H9 (cell line): ENCODE measurements at regions not wholly inside any gene's neighbourhood (a gene's known extent, or its start where the extent isn't known, plus 50 kb on each side); places are given as distances from the start of the nearest gene placed in this dataset.

ENCODE experiments used
- DNase-seq: peaks from one replicate; pipeline ENCODE4 v3.0.0-alpha.2; 2017
- H2AFZ ChIP-seq: one replicate; pipeline ENCODE4 v1.6.1; 2013; ENCODE audit warnings: mild to moderate bottlenecking, low read length, control low read depth, moderate library complexity
- H2AK5ac ChIP-seq: 2 replicates; pipeline ENCODE4 v1.6.1; 2013; ENCODE audit warnings: low read length, control low read depth, mixed read lengths; ENCODE audit not compliant: insufficient read length
- H2BK120ac ChIP-seq: one replicate; pipeline ENCODE4 v1.6.1; 2013; ENCODE audit warnings: low read depth, mild to moderate bottlenecking, low read length, control low read depth, inconsistent platforms; ENCODE audit not compliant: poor library complexity, severe bottlenecking
- H2BK12ac ChIP-seq: 2 replicates; pipeline ENCODE4 v1.6.1; 2013; ENCODE audit warnings: low read length, control low read depth, mixed read lengths, low read depth; ENCODE audit not compliant: insufficient read length
- H2BK15ac ChIP-seq: 2 replicates; pipeline ENCODE4 v1.6.1; 2013; ENCODE audit warnings: low read depth, low read length, control low read depth
- H2BK20ac ChIP-seq: one replicate; pipeline ENCODE4 v1.6.1; 2013; ENCODE audit warnings: low read depth, mild to moderate bottlenecking, low read length, control low read depth, inconsistent platforms; ENCODE audit not compliant: poor library complexity, severe bottlenecking
- H2BK5ac ChIP-seq: 2 replicates; pipeline ENCODE4 v1.6.1; 2013; ENCODE audit warnings: low read length, control low read depth, mixed read lengths; ENCODE audit not compliant: insufficient read length
- H3K14ac ChIP-seq: 2 replicates; pipeline ENCODE4 v1.6.1; 2013; ENCODE audit warnings: low read length, control low read depth; ENCODE audit not compliant: insufficient read depth
- H3K18ac ChIP-seq: 2 replicates; pipeline ENCODE4 v1.6.1; 2013; ENCODE audit warnings: low read depth, mild to moderate bottlenecking, mixed read lengths, low read length, control low read depth; ENCODE audit not compliant: insufficient read length
- H3K23ac ChIP-seq: 2 replicates; pipeline ENCODE4 v1.6.1; 2013; ENCODE audit warnings: low read length, control low read depth, mixed read lengths, low read depth; ENCODE audit not compliant: insufficient read length
- H3K23me2 ChIP-seq: 2 replicates; pipeline ENCODE4 v1.6.1; 2013; ENCODE audit warnings: low read depth, mild to moderate bottlenecking, mixed read lengths, low read length, control low read depth; ENCODE audit not compliant: insufficient read length, poor library complexity, severe bottlenecking
- H3K27ac ChIP-seq: 2 replicates; pipeline ENCODE4 v1.5.1; 2013; ENCODE audit warnings: low read length, control low read depth, mixed read lengths, low read depth; ENCODE audit not compliant: insufficient read length
- H3K27me3 ChIP-seq: 2 replicates; pipeline ENCODE4 v1.6.1; 2013; ENCODE audit warnings: low read length, control low read depth, inconsistent platforms; ENCODE audit not compliant: insufficient read depth
- H3K4ac ChIP-seq: 2 replicates; pipeline ENCODE4 v1.6.1; 2013; ENCODE audit warnings: low read depth, mild to moderate bottlenecking, control low read depth, inconsistent platforms, low read length, moderate library complexity
- H3K4me1 ChIP-seq: 2 replicates; pipeline ENCODE4 v1.6.1; 2013; ENCODE audit warnings: low read length, control low read depth, inconsistent platforms; ENCODE audit not compliant: insufficient read depth
- H3K4me2 ChIP-seq: 2 replicates; pipeline ENCODE4 v1.6.1; 2013; ENCODE audit warnings: low read length, control low read depth, mixed read lengths; ENCODE audit not compliant: insufficient read length, insufficient read depth
- H3K56ac ChIP-seq: 2 replicates; pipeline ENCODE4 v1.6.1; 2013; ENCODE audit warnings: low read depth, mild to moderate bottlenecking, mixed read lengths, low read length, control low read depth; ENCODE audit not compliant: insufficient read length
- H3K79me1 ChIP-seq: 2 replicates; pipeline ENCODE4 v1.6.1; 2013; ENCODE audit warnings: low read depth, mild to moderate bottlenecking, moderate library complexity, low read length, control low read depth, inconsistent platforms; ENCODE audit not compliant: insufficient read depth, poor library complexity, severe bottlenecking
- H3K79me2 ChIP-seq: 2 replicates; pipeline ENCODE4 v1.6.1; 2013; ENCODE audit warnings: low read length, control low read depth, inconsistent platforms; ENCODE audit not compliant: insufficient read depth
- H3K9ac ChIP-seq: 2 replicates; pipeline ENCODE4 v1.6.1; 2013; ENCODE audit warnings: low read length, control low read depth, mixed read lengths; ENCODE audit not compliant: insufficient read length; ENCODE audit errors: extremely low read depth
- H3K9me3 ChIP-seq: one replicate; pipeline ENCODE4 v1.6.1; 2013; ENCODE audit warnings: low read depth, low read length, inconsistent platforms; ENCODE audit not compliant: control insufficient read depth
- H3T11ph ChIP-seq: one replicate; pipeline ENCODE4 v1.6.1; 2013; ENCODE audit warnings: mild to moderate bottlenecking, low read length, control low read depth, inconsistent platforms
- H4K20me1 ChIP-seq: one replicate; pipeline ENCODE4 v1.6.1; 2013; ENCODE audit not compliant: control insufficient read depth, insufficient read length, insufficient read depth
- H4K5ac ChIP-seq: 2 replicates; pipeline ENCODE4 v1.6.1; 2013; ENCODE audit warnings: low read depth, mild to moderate bottlenecking, mixed read lengths, low read length, control low read depth; ENCODE audit not compliant: insufficient read length
- H4K8ac ChIP-seq: replicated peaks from 2 replicates; pipeline ENCODE4 v1.6.1; 2013; ENCODE audit warnings: low read length, control low read depth, mixed read lengths, low read depth; ENCODE audit not compliant: insufficient read length
- H4K91ac ChIP-seq: 2 replicates; pipeline ENCODE4 v1.6.1; 2013; ENCODE audit warnings: low read depth, mild to moderate bottlenecking, moderate library complexity, mixed read lengths, low read length, control low read depth; ENCODE audit not compliant: insufficient read length
- H3K27ac Mint-ChIP-seq, 3 experiments: 2 replicates in 2 of 3; 3 replicates in 1 of 3; pipeline ENCODE4 v1.8.0; 2020 to 2021; ENCODE audit warnings: mixed read lengths in 3 of 3, mild to moderate bottlenecking in 1 of 3, moderate library complexity in 1 of 3
- H3K27me3 Mint-ChIP-seq: 2 replicates; pipeline ENCODE4 v1.8.0; 2021; ENCODE audit warnings: low read depth, mild to moderate bottlenecking, moderate library complexity, mixed read lengths
- H3K36me3 Mint-ChIP-seq, 3 experiments: 2 replicates in 2 of 3; 3 replicates in 1 of 3; pipeline ENCODE4 v1.8.0; 2020 to 2021; ENCODE audit warnings: low read depth in 3 of 3, mixed read lengths in 3 of 3; ENCODE audit not compliant: insufficient read depth in 1 of 3
- H3K4me1 Mint-ChIP-seq, 2 experiments: 2 replicates each; pipeline ENCODE4 v1.8.0; 2020; ENCODE audit warnings: mixed read lengths in 2 of 2
- H3K4me3 Mint-ChIP-seq, 2 experiments: 2 replicates in 1 of 2; 3 replicates in 1 of 2; pipeline ENCODE4 v1.8.0; 2020 to 2021; ENCODE audit warnings: mild to moderate bottlenecking in 2 of 2, mixed read lengths in 2 of 2, moderate library complexity in 1 of 2
- H3K9me3 Mint-ChIP-seq, 2 experiments: 2 replicates in 1 of 2; 3 replicates in 1 of 2; pipeline ENCODE4 v1.8.0; 2020; ENCODE audit warnings: mild to moderate bottlenecking in 2 of 2, mixed read lengths in 2 of 2, moderate library complexity in 1 of 2
- WGBS: extraction: QIAGEN DNeasy Blood & Tissue Kit; methylation state at CpG from one replicate; pipeline ENCODE4 v1.1.7; 2013; ENCODE audit warnings: missing lambda C conversion rate, low lambda C conversion rate, mixed read lengths; ENCODE audit not compliant: insufficient read length; ENCODE audit errors: extremely low coverage; 5-methylcytosine and 5-hydroxymethylcytosine counted together
- TF ChIP-seq, protein P1 (sequence below): fragments of 200-600 bp; sonication (generic); conservative IDR thresholded peaks from 3 replicates; pipeline ENCODE4 v1.8.0; 2021; ENCODE audit warnings: antibody characterized with exemption, mild to moderate bottlenecking

DNA sequence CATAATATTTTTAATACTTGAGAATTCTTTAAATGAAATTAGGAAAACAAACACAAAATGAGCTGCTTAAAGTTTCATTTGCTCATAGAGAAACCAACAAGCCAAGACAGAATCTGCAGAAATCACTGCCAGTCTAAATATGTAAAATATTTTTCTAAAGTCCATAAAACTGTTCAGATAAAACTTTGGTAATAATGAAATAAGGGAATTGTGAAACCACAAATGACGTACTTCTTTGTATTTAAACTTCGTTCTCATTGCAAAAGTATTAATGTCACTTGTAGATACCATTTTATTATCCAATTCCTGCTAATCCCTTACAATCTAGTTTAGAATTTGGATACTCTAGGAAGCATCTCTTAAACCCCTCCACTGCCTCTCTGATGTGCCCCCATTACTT, 234.5 kb upstream of the NEGR1 start:
- no peak overlapping the region for H2BK15ac ChIP-seq
- no peak overlapping the region for H2AFZ ChIP-seq
- no peak overlapping the region for H3K23ac ChIP-seq
- no peak overlapping the region for H3K18ac ChIP-seq
- H3K27me3 ChIP-seq, result no peaks in the 10 kb centered on the region
- H3K4ac ChIP-seq, result no peak overlapping the region
- Mint-ChIP-seq H3K27ac (no peak overlapping the region), H3K36me3 (no peaks in the 10 kb centered on the region), H3K4me1 (no peaks in the 10 kb centered on the region), H3K4me3 (no peak overlapping the region), H3K27me3 (no peaks in the 10 kb centered on the region), H3K9me3 (no peaks in the 10 kb centered on the region)
- no peak for DNase-seq
- H3K56ac ChIP-seq, result no peak overlapping the region
- no peak overlapping the region for H2BK20ac ChIP-seq
- no peaks in the 10 kb centered on the region for H3K23me2 ChIP-seq
- no peak overlapping the region for H3K14ac ChIP-seq
- H2BK12ac ChIP-seq, result no peak overlapping the region
- no peaks in the 10 kb centered on the region for H3K79me2 ChIP-seq
- no peak overlapping the region for H4K91ac ChIP-seq
- no peaks in the 10 kb centered on the region for H3K4me1 ChIP-seq
- H4K5ac ChIP-seq, result no peak overlapping the region
- H3K79me1 ChIP-seq, result no peaks in the 10 kb centered on the region
- TF ChIP-seq, protein P1, sequence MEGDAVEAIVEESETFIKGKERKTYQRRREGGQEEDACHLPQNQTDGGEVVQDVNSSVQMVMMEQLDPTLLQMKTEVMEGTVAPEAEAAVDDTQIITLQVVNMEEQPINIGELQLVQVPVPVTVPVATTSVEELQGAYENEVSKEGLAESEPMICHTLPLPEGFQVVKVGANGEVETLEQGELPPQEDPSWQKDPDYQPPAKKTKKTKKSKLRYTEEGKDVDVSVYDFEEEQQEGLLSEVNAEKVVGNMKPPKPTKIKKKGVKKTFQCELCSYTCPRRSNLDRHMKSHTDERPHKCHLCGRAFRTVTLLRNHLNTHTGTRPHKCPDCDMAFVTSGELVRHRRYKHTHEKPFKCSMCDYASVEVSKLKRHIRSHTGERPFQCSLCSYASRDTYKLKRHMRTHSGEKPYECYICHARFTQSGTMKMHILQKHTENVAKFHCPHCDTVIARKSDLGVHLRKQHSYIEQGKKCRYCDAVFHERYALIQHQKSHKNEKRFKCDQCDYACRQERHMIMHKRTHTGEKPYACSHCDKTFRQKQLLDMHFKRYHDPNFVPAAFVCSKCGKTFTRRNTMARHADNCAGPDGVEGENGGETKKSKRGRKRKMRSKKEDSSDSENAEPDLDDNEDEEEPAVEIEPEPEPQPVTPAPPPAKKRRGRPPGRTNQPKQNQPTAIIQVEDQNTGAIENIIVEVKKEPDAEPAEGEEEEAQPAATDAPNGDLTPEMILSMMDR, result no peak
- no peaks in the 10 kb centered on the region for H3K9me3 ChIP-seq
- no peak overlapping the region for H2AK5ac ChIP-seq
- H4K8ac ChIP-seq, result no peak overlapping the region
- no peak overlapping the region for H3T11ph ChIP-seq
- H4K20me1 ChIP-seq, result no peaks in the 10 kb centered on the region
- H2BK5ac ChIP-seq, result no peak overlapping the region
- no peak overlapping the region for H3K27ac ChIP-seq
- H3K4me2 ChIP-seq, result no peak overlapping the region
- H2BK120ac ChIP-seq, result no peak overlapping the region
- no peak overlapping the region for H3K9ac ChIP-seq
- no CpG with 5 or more reads among the region's 2 CpGs for WGBS
